NCI-H1436 (cell line): ENCODE measurements at regions not wholly inside any gene's neighbourhood (a gene's known extent, or its start where the extent isn't known, plus 50 kb on each side); places are given as distances from the start of the nearest gene placed in this dataset.
"Not testable (repeated sequence)": the region's sequence is repeated elsewhere in the genome, so short reads cannot be mapped to it uniquely, and the experiment has no call there.

ENCODE experiments used
- DNase-seq: peaks from one replicate; lab custom pipeline; 2025; lab: John Stamatoyannopoulos, UW

GRCh38 chr2:155675920-155676319 is 656.6 kb downstream of the NR4A2 start:
- DNase-seq: no peak

GRCh38 chr2:155665704-155666103 is 666.8 kb downstream of the NR4A2 start:
- no peak for DNase-seq

GRCh38 chr2:155663265-155663664 is 669.3 kb downstream of the NR4A2 start:
- DNase-seq: no peak

- DNase-seq: no peak
Measured at GRCh38 chr2:155662224-155662623, 670.3 kb downstream of the NR4A2 start.

- DNase-seq: no peak
Measured at GRCh38 chr2:155653176-155653575, 679.3 kb downstream of the NR4A2 start.

GRCh38 chr2:155651851-155652250 is 680.7 kb downstream of the NR4A2 start:
- DNase-seq: no peak

- DNase-seq: no peak
Measured at GRCh38 chr2:155645791-155646190, 686.7 kb downstream of the NR4A2 start.

- no peak for DNase-seq
Measured at GRCh38 chr2:155643056-155643775, 689.3 kb downstream of the NR4A2 start.

GRCh38 chr2:155633887-155634570 is 698.5 kb downstream of the NR4A2 start:
- DNase-seq: no peak

- no peak for DNase-seq
Measured at GRCh38 chr2:155633060-155633839, 699.3 kb downstream of the NR4A2 start.

GRCh38 chr2:155630760-155631159 is 701.8 kb downstream of the NR4A2 start:
- DNase-seq: no peak

- no peak for DNase-seq
Measured at GRCh38 chr2:155622443-155622842, 710.1 kb downstream of the NR4A2 start.

- no peak for DNase-seq
Measured at GRCh38 chr2:155600914-155601760, 731.4 kb downstream of the NR4A2 start.

- no peak for DNase-seq
Measured at GRCh38 chr2:155600296-155600695, 732.2 kb downstream of the NR4A2 start.

- no peak for DNase-seq
Measured at GRCh38 chr2:155599834-155600233, 732.7 kb downstream of the NR4A2 start.

- DNase-seq: no peak
Measured at GRCh38 chr2:155583674-155584195, 748.8 kb downstream of the NR4A2 start.

GRCh38 chr2:155574941-155575340 is 757.6 kb downstream of the NR4A2 start:
- DNase-seq: no peak

- DNase-seq: no peak
Measured at GRCh38 chr2:155547571-155547970, 785.0 kb downstream of the NR4A2 start.

GRCh38 chr2:155546721-155547555 is 785.6 kb downstream of the NR4A2 start:
- DNase-seq: no peak

- not testable (repeated sequence) for DNase-seq
Measured at GRCh38 chr2:155539028-155539427, 793.5 kb downstream of the NR4A2 start.

GRCh38 chr2:155528034-155528433 is 804.5 kb downstream of the NR4A2 start:
- DNase-seq: no peak
